H1 (cell line): ENCODE measurements at regions not wholly inside any gene's neighbourhood (a gene's known extent, or its start where the extent isn't known, plus 50 kb on each side); places are given as distances from the start of the nearest gene placed in this dataset.

ENCODE experiments used
- EZH2 ChIP-seq: fragments of 200-600 bp; sonication (generic); IDR thresholded peaks from 2 replicates; pipeline ENCODE4 v1.7.1; 2012; ENCODE audit warnings: low read depth, mild to moderate bottlenecking, moderate library complexity, low read length, inconsistent platforms; ENCODE audit not compliant: severe bottlenecking
- KDM1A ChIP-seq: fragments of 200-600, 300-600 bp; sonication (generic); IDR thresholded peaks from 2 replicates; pipeline ENCODE4 v1.7.1; 2016; ENCODE audit warnings: mild to moderate bottlenecking, low read length, borderline replicate concordance
- POLR2A ChIP-seq, 2 experiments: IDR thresholded peaks; 1 replicate in 1 of 2; 2 replicates in 1 of 2; pipeline ENCODE4 v1.6.1; 2011; ENCODE audit warnings: low read depth in 2 of 2, low read length in 2 of 2, mild to moderate bottlenecking in 2 of 2; ENCODE audit errors: control extremely low read depth in 1 of 2
- SIN3A ChIP-seq, 2 experiments: IDR thresholded peaks in 1 of 2; conservative IDR thresholded peaks in 1 of 2; 2 replicates each; pipeline ENCODE4 v1.6.1; 2011 to 2012; ENCODE audit warnings: low read length in 2 of 2, improper control_type of control experiment in 1 of 2, low read depth in 1 of 2, mild to moderate bottlenecking in 1 of 2

DNA sequence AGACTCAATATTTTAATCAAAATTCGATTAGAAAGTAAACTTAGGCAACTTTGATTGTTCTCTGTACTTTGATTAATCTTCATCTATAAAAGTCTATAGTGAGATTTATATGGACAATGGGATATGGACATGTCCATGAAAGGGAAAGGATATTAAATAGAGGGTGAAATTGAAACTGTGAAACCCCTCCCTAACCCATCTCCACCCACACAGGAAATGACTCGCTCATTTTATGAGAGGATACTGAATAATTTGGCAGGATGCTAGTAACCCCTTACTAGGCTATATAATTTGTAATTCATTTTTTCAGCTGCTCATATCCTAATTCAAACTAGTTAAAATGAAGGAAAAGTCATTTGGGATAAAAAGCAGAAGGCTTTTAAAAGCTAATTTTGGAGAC lies 328.0 kb upstream of the ATP2B1 start:
- no peak for TF ChIP-seq KDM1A
- no peak for TF ChIP-seq EZH2
- no peak for TF ChIP-seq SIN3A (conservative IDR thresholded peaks at IDR 0.05 in 1 of 2, IDR thresholded peaks at IDR 0.05 in 1 of 2; ENCODE audit: low read depth in 1 of 2, low read length in 2 of 2)
- TF ChIP-seq POLR2A (IDR thresholded peaks at IDR 0.05; ENCODE audit: control extremely low read depth in 1 of 2, low read depth in 2 of 2, low read length in 2 of 2), result no peak
